CD4-positive, alpha-beta T cell treated with Interleukin-17A for 1 hour (primary cell): ENCODE measurements at regions not wholly inside any gene's neighbourhood (a gene's known extent, or its start where the extent isn't known, plus 50 kb on each side); places are given as distances from the start of the nearest gene placed in this dataset.
"Not testable (repeated sequence)": the region's sequence is repeated elsewhere in the genome, so short reads cannot be mapped to it uniquely, and the experiment has no call there.

Source experiments
- DNase-seq: peaks from one replicate; pipeline ENCODE4 v3.0.0-alpha.2; 2020

DNA sequence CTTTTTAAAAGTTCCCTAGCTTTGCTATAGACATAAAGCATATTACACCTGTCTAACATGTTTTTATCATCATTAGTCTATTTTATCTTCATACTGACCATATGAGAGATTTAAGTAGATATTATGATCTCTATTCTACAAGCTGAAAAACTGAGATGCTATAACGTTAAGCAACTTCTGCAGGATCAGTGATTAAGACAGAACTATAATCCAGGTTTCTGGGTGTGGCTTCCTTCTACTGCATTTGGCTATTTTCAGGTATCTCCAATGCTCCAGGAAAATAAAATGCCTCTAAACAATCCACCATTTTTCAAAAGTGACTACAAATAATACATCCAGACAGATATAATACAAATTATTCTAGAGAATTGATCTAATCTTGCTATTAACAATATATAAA, 53.4 kb downstream of the RGS2 start:
- no peak for DNase-seq

DNA sequence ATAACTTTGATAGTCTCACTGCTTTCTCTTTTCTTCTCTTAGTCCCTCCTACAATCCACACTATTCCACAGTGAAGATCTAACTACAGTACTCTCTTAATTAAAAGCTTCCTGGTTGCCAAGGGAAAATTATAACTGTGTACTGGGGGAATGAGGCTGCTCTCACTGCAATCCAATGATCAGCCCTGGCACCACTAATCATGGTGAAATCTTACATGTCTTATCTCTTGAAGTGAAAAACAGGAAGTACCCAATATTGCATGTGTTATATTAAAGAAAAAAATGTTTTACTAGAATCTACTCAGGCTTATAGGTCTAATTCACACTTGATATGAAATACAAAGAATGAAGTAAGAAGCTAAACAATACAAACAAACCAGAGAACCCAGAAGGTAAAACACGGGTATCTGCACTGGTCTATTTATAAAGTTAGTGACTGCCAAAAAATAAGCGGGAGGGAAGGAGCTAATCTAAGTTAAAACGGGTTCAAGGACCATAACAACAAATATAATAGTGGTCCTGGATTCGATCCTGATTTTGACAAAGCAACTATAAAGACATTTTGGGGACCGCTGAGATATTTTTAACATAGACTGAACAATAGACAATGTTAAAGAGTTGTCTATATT, 57.5 kb downstream of the RGS2 start:
- DNase-seq, result no peak

DNA sequence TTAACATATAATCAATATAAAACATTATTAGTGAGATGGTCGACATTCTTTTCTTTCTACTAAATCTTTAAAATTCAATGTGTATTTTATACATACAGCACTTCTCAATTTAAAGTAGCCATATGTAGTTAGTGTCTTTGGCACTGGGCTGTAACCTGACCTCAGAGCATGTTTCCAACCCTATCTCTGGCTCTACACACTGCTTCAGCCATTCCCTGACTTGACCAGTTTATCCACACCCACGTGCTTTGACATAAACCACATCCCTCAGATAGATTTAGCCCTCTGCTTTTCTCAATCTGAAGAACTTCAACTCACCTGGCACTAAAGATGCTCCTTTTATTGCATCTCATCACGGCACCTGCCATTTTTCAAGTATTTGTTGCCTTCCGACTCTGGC, 58.3 kb downstream of the RGS2 start:
- DNase-seq, result no peak

DNA sequence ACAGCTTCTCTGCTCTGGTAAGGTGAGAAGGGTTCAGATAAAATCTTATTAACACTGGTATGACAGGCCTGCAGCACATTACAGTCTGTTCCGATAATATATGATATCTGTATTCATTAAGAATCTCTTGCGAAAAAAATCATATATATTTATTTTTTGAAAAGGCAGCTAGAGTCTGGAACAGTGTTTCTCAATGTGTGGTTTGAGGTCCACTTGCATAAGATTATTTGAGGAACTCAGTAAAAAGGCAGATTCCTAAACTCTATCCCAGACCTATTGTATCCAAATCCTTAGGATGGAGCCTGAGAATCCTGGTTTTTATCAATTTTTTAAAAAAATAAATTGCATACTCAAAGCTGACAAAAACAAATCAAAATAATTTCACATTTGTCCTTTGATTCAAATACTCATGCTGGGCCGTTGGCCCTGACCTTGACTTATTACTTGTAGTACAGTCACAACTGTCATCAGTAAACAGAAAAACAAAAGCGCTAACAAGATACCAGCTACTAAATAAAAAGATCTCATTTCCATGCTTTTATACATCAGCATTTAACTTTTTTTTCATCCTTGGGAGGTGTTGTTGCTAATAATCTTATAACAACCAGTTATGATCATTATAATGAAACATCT, 60.6 kb downstream of the RGS2 start:
- DNase-seq, result no peak

DNA sequence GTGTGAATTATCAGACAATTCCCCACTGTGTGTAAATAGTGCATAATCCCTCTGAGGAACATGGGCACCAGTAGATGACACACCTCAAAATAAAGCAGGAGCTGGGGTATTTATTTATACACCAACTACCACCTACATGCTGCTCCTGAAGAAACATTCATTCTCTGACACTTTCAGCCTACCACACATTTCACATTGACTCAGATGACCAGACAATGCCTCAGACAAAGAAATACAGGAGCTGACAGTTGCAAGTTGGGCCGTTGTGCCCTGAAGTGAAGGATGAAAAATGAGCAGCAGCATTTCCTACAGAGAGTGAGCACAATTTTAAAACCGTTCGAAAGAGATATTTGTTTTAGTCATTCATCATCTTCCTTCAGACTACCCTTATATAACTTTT, 63.2 kb downstream of the RGS2 start:
- no peak for DNase-seq

DNA sequence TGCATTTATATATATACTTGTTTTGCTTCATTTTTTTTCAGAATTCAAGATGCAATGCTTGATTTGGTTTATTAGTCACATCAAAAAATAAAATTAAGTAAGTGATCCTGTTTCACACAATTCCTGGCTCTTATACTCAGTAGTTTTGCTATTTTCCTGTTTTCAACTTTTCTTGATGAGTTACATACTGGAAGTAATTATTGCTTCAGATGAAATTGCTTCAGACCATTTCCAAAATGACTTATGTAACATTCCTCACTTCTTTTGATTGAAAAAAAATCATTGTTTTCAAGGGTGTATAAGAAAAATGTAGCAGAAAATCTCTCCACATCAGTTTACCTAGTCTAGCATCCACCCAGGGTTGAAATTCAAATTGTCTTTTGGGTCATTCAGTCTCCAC, 65.0 kb downstream of the RGS2 start:
- no peak for DNase-seq

DNA sequence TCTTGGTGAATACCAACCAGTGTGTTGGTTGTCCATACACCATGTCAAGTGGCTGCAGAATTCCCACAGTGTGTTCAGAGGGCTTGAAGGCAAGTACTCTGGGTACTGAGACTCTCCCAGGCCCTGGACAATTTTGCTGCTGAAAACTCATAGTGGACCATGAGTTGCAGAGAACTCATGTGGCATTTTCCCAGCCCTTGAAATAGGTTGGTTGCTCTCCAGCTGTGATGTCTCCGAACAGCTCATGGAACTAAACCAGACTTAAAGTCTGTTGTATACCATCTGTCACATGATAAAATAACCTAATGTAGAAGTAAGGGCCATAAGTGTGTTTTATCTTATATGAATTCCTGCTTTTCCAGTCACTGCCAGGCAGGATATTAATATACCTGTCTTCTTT, 67.8 kb downstream of the RGS2 start:
- DNase-seq, result no peak

DNA sequence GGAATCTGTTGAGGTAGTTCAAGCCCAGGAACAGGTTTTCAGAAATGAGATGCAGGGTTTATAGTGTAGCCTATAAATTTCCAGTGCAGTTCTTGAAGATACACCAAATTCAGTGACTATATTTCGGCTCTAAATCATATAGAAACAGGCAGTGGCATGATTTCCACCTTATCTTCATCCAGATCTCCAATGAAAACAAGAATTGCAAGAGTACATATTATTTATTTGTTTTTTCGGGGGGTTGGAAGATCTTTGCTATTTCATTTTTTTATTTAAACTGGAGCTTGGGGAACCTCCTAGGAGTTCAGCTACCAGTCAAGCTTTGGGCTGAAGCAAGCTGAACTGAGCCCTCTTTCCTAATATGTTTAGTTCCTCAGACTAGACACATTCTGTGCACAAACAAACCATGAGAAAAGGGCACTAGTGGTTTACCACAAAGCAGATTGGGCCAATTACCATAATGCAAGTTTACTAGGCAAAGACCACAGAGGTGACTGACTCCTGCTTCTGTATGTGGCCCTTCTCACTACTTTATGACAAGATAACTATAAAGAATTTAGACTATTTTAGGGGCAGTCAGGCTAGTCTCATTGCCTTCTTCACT, 68.5 kb downstream of the RGS2 start:
- no peak for DNase-seq

DNA sequence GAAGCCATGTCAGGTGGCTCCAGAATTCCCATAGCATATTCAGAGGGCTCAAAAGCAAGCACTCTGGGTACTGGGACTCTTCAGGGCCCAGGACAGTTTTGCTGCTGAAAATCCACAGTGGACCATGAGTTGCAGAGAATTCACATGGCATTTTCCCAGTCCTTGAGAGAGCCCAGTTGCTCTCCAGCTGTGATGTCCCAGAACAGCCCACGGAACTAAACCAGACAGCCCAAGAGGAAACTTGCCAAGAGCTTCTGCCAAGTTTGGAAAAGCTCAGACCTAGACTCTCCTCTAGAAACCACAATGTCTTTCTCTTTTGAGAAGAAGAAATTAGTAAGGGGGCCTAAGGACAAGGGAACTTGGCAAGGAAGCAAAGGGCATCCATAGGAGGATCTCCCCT, 69.4 kb downstream of the RGS2 start:
- no peak for DNase-seq

DNA sequence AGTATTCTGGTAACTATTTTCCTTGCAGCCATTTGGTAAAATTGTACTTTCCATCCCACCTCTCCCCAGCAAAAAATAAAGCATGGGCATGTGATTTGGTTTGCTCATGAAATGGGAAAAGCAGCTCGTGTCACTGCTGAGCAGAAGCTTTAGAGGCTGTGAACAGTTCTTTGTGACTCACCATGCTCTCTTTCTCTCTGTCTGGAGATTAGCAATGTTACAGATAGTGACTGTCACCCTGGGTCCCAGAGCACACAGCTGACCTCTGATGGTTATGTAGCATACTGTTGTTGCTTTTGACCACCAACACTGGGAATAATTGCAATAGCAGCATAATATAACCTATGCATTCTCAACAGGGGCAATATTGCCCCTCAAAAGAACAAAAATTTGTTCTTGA, 70.6 kb downstream of the RGS2 start:
- DNase-seq, result no peak

DNA sequence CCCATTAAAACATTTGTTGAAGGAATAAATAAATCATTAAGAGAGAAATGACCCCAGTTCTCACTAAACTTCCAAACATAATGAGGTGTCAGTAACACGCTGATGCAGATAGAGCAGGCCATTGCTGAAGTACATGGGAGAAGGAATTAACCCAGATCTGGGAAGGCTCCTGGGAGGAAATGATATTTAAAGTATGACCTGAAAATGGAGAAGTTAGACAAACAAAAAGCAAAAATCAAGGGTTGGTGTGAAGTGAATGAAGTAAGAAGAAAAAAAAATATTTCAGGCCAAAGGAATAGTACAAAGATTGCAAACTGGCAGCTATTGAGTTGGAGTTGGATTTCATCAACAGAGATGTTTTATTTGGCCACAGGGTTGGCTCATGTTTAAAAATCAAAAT, 71.4 kb downstream of the RGS2 start:
- no peak for DNase-seq

DNA sequence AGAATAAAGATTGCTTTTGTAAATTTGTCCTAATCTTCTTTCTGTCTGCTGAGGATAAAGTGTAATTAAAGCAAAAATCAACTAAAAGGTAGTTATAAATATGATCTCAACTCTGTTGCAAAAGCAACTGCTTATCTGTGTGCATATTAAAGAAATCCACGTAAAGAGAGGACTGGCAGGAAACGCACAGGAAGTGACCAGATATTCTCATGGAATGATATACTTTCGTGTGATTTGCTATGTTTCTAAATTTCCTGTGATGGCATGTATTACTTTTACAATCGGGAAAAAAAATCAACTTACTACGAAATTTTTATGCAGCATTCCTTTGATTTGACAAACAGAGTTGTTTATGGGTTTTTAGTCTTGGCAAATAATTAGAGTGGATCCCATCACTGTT, 75.4 kb downstream of the RGS2 start:
- DNase-seq, result no peak

DNA sequence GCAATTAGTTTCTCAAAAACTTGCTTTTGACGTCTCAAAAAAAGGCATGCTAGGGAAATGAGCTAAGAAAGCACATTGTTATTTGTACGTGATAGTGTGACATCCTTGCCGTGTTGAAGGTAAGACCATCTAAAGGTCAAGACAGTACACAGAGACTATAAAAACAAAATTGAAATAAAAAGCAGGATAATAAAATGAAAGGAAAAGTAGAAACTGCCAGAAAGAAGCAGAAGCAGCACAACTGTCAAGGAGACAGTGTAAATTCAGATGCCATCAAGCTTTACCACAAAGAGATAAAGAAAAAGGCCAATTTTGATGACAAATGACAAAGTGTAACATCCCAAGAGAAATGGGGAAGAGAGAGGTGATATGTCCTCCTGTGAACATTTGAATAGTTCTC, 76.5 kb downstream of the RGS2 start:
- DNase-seq, result not testable (repeated sequence)

DNA sequence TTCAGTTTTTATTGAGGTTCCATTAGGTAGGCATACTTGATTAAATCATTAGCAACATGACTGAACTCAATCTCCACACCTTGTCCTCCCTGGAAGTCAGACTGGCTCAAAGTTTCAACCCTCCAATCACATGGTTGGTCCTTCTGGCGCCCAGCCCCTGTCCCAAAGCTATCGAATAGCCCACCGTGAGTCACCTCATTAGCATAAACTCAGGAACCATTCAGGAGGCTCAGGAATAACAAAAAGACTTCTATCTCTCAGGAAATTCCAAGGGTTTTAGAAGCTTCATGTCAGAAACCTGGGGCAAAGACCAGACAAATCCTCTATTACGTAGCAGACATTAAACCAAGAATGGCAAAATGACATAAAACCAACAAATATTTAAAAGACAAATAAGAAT, 78.6 kb downstream of the RGS2 start:
- no peak for DNase-seq

DNA sequence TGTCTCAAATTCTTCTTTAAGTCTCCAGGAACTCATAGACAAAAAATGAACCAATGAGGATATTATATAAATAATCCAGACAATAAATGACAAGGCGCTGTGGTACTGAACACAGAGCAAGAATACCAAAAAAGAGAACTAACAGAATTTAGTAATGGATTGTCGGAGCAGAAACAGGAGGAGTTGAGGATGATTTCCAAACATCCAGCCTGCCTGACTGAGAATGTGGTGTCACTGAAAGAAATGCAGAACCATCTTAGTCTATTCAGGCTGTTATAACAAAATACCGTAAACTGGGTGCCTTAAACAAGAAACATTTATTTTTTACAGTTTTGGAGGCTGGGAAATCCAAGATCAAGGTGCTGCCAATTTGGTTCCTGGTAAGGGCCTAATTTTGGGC, 79.7 kb downstream of the RGS2 start:
- DNase-seq, result no peak

DNA sequence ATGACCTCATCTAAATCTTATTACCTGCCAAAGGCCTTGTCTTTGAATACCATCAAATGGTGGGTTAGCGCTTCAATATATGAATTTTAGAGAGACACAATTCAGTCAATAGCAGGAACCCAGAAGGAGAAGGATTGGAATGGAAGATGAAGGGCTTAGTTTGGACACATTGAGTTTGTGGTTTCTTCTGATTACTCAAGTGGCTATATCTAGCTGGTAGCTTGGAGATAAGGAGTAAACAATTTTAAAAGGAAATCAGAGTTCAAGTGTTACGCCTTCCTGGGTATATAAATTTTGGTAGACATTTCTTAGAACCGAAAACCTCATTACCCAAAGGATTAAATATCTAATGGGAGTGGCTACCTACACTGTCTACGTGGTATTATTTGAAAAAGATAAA, 80.2 kb downstream of the RGS2 start:
- DNase-seq, result no peak

DNA sequence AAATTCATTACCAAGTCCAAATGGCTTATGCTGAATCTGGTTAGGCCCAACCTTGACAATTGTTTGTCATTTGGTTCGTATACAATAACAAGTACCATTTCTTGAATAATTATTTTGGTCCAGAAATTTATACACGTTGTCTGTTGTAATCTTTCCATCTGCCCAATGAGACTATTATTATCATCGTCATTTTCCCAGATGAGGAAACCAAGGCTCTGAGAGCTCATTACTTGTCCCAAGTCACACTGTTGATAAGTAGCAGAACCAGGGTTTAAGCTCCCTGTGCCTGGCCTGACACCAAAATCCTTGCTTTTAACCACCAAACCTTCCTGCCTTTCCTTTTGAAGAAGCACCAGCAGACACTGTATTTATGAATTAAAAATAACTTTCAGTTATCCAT, 81.3 kb downstream of the RGS2 start:
- no peak for DNase-seq

DNA sequence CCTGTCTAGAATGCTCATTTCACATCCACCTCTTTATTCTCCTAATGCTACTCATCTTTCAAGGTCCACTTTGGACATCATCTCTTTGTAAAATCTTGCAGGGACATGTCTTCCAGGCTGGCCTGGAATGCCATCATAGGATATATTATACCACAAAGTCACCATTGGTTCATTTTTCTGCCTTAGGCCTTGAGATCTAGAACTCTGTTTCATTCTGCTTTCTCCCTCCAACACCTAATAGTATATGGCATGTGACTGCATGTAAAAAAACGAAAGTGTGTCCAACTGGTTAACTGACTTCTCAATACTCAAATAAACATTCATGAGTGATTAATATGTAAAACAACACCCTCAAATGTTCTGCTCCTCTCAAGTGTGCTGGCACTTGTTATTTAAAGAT, 84.1 kb downstream of the RGS2 start:
- no peak for DNase-seq

DNA sequence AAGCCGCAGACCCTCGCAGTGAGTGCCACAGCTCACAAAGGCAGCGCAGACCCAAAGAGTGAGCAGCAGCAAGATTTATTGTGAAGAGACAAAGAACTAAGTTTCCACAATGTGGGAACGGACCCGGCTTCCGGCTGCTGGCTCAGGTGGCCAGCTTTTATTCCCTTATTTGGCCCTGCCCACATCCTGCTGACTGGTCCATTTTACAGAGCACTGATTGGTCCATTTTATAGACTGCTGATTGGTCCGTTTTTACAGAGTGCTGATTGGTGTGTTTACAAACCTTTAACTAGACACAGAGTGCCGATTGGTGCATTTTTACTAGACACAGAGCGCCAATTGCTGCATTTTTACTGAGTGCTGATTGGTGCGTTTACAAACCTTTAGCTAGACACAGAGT, 86.6 kb downstream of the RGS2 start:
- not testable (repeated sequence) for DNase-seq

DNA sequence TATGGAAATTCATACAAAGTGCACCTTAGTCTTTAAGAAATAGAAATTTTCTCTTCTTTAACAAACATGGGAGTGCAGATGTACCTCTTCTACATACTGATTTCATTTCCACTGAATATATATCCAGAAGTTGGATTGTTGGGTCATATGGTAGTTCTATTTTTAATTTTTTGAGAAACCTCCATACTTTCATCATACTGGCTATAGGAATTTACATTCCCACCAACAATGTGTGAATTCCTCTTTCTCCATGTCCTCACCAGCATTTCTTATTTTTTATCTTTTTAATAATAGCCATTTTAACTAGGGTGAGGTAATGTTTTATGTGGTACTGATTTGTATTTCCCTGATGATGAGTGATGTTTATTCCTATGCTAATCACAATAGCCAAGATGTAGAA, 87.5 kb downstream of the RGS2 start:
- DNase-seq, result no peak

DNA sequence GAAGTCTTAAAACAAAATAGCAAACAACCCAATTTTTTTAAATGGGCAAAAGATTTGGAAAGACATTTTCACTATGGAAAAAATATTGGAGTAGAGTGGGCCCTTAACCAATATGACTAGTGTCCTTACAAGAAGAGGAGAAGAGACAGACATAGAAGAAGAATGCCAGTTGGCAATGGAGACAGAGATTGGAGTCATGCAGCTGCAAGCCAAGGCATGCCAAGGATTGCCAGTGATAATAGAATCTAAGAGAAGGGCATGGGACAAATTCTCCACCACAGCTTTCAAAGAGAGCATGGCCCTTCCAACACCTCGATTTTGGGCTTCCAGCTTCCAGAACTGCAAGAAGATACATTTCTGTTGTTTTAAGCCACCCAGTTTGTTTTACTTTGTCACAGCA, 92.7 kb downstream of the RGS2 start:
- no peak for DNase-seq

DNA sequence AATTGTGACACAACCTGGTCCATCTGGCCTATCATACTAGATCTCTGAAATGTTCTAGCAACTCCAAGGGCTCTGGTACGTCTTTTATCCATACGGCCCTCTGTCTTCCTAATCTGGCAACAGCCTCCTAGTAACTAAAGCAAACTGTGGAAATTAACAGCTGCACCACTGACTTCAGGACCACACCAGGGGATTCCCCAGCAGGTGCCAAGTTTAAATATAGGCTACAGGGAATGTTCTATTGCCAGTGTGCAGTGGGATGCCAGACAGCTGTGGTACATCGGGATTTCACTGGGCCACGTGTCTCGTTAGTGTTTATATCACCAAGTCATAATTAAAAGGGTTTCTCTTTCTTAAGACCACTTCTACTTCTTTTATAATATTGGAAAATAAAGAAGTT, 94.3 kb downstream of the RGS2 start:
- no peak for DNase-seq

DNA sequence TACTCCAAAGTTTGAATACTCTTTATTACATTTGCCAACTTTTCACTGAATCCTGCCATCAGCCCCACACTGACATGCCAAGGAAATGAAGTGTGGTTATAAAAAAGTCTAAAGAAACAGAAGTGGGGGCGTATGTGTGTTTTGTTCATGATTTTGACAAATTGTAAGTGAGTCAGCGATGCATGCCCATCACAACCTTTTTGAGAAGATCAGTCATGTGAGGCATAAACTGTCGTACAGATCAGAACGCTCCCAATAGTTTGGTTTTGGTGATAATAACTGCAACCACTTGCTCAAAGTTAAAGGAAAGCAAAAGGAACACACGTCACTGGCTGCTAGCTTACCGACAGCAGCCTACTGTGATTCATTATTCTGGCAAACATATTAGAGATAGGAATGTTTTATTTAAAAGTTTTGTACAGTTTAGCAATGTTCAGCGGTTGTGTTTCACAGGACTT, 95.6 kb downstream of the RGS2 start:
- no peak for DNase-seq

DNA sequence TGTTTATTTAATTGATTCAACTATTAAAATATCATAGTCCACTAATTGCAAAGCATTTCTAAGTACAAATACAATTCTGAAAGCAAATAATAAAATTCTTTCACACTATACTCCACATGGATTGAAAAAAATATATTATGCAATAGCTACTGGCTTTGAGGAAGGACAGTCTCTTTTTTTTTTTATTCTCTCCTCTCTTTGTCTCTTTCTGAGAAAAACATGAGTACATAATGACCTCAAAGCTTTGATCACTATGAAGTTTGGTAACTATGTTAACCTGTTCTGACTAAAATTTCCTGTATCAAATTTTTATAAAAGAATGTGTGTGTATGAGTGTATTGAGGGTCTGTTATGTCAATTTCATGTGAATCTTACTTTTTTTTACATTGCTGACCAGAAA, 96.2 kb downstream of the RGS2 start:
- no peak for DNase-seq

DNA sequence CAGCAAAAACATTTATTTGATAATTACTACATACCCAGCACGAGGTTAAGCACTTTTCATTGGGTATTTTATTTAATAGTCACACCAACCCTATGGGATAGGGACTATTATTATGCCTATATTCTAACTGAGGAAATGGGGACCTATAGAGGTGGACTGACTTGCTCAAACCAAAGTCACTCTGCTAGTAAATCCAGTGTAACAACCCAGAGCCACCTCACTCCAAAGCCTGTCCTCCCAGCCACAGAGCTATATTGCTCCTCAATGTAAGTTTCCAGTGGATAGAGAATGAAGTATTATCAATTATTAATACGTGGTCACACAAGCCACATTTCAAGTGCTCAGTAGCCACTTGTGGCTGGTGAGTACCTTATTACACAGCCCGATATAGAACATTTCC, 97.5 kb downstream of the RGS2 start:
- no peak for DNase-seq
